NCI-H2081 treated with DMSO at 0.1 percent for 48 hours (cell line): ENCODE measurements at regions not wholly inside any gene's neighbourhood (a gene's known extent, or its start where the extent isn't known, plus 50 kb on each side); places are given as distances from the start of the nearest gene placed in this dataset.

Experiments used
- DNase-seq: peaks from one replicate; lab custom pipeline; 2025; lab: John Stamatoyannopoulos, UW

GRCh38 chr7:117973975-117974374 is 100.7 kb upstream of the CTTNBP2 start:
- no peak for DNase-seq

GRCh38 chr7:117974891-117975290 is 101.7 kb upstream of the CTTNBP2 start:
- no peak for DNase-seq

GRCh38 chr7:117975476-117975875 is 102.2 kb upstream of the CTTNBP2 start:
- no peak for DNase-seq

- no peak for DNase-seq
Observed at GRCh38 chr7:117979954-117980497, 106.8 kb upstream of the CTTNBP2 start.

- DNase-seq, result no peak
Observed at GRCh38 chr7:117982071-117983055, 109.1 kb upstream of the CTTNBP2 start.

- no peak for DNase-seq
Observed at GRCh38 chr7:117986645-117987269, 113.5 kb upstream of the CTTNBP2 start.

GRCh38 chr7:117990834-117991233 is 117.6 kb upstream of the CTTNBP2 start:
- no peak for DNase-seq

- DNase-seq, result no peak
Observed at GRCh38 chr7:117992635-117993376, 119.6 kb upstream of the CTTNBP2 start.

- DNase-seq, result no peak
Observed at GRCh38 chr7:117993377-117994003, 120.2 kb upstream of the CTTNBP2 start.

GRCh38 chr7:117995850-117996650 is 122.8 kb upstream of the CTTNBP2 start:
- DNase-seq, result no peak

GRCh38 chr7:117997862-117998825 is 124.9 kb upstream of the CTTNBP2 start:
- DNase-seq, result no peak

- no peak for DNase-seq
Observed at GRCh38 chr7:118000480-118001202, 127.4 kb upstream of the CTTNBP2 start.

GRCh38 chr7:118003476-118003875 is 130.2 kb upstream of the CTTNBP2 start:
- DNase-seq, result no peak

- DNase-seq, result no peak
Observed at GRCh38 chr7:118005026-118005425, 131.8 kb upstream of the CTTNBP2 start.

GRCh38 chr7:118006979-118007378 is 133.7 kb upstream of the CTTNBP2 start:
- DNase-seq, result no peak

- DNase-seq, result no peak
Observed at GRCh38 chr7:118009419-118009818, 136.2 kb upstream of the CTTNBP2 start.

- no peak for DNase-seq
Observed at GRCh38 chr7:118011652-118012051, 138.4 kb upstream of the CTTNBP2 start.

GRCh38 chr7:118013252-118014010 is 140.2 kb upstream of the CTTNBP2 start:
- DNase-seq, result no peak
